OCI-LY3 (cell line): ENCODE measurements at regions not wholly inside any gene's neighbourhood (a gene's known extent, or its start where the extent isn't known, plus 50 kb on each side); places are given as distances from the start of the nearest gene placed in this dataset.

Source experiments
- H2AFZ ChIP-seq: fragments of 200-600, 300-600 bp; shearing (Covaris generic); 2 replicates; pipeline ENCODE4 v1.6.0; 2014; ENCODE audit warnings: antibody characterized with exemption, low read depth, low read length
- H3K27ac ChIP-seq: fragments of 200-600, 300-600 bp; sonication (generic); 2 replicates; pipeline ENCODE4 v1.5.1; 2014; ENCODE audit warnings: mild to moderate bottlenecking, low read length, moderate library complexity, mixed read lengths
- H3K27me3 ChIP-seq: fragments of 200-600, 300-600 bp; sonication (generic); 2 replicates; pipeline ENCODE4 v1.6.1; 2014; ENCODE audit warnings: low read depth, low read length, mixed read lengths
- H3K36me3 ChIP-seq: fragments of 200-600, 300-600 bp; sonication (generic); replicated peaks from 2 replicates; pipeline ENCODE3; 2014; ENCODE audit warnings: low read depth, low read length, mixed read lengths
- H3K4me1 ChIP-seq: fragments of 300-600, 200-600 bp; sonication (generic); 2 replicates; pipeline ENCODE4 v1.6.1; 2014; ENCODE audit warnings: low read length, mixed read lengths
- H3K4me2 ChIP-seq: fragments of 200-600, 300-600 bp; sonication (generic); 2 replicates; pipeline ENCODE4 v1.6.1; 2014; ENCODE audit warnings: low read length, mixed read lengths
- H3K4me3 ChIP-seq: fragments of 300-600, 200-600 bp; sonication (generic); 2 replicates; pipeline ENCODE4 v1.5.1; 2014; ENCODE audit warnings: antibody characterized with exemption, mild to moderate bottlenecking, low read length, moderate library complexity
- H3K79me2 ChIP-seq: fragments of 300-600, 200-600 bp; shearing (Covaris generic); 2 replicates; pipeline ENCODE4 v1.6.1; 2014; ENCODE audit warnings: mild to moderate bottlenecking, low read length, mixed read lengths
- H3K9ac ChIP-seq: fragments of 300-600, 200-600 bp; shearing (Covaris generic); 2 replicates; pipeline ENCODE4 v1.6.0; 2014; ENCODE audit warnings: mild to moderate bottlenecking, low read length, moderate library complexity
- H3K9me3 ChIP-seq: fragments of 200-600, 300-600 bp; shearing (Covaris generic); 2 replicates; pipeline ENCODE4 v1.6.1; 2014; ENCODE audit warnings: low read length, mixed read lengths; ENCODE audit not compliant: insufficient read depth
- H4K20me1 ChIP-seq: fragments of 200-600, 300-600 bp; sonication (generic); 2 replicates; pipeline ENCODE4 v1.6.1; 2016; ENCODE audit warnings: low read length, mixed read lengths; ENCODE audit not compliant: insufficient read depth
- CTCF ChIP-seq: fragments of 200-600, 300-600 bp; sonication (generic); IDR thresholded peaks from 2 replicates; pipeline ENCODE4 v1.5.1; 2014; ENCODE audit warnings: antibody characterized with exemption, low read length, low read depth
- EZH2phosphoT487 ChIP-seq: fragments of 200-600 bp; shearing (Covaris generic); IDR thresholded peaks from 2 replicates; pipeline ENCODE4 v1.6.1; 2018; ENCODE audit warnings: antibody characterized with exemption, mixed run types, low read depth

DNA sequence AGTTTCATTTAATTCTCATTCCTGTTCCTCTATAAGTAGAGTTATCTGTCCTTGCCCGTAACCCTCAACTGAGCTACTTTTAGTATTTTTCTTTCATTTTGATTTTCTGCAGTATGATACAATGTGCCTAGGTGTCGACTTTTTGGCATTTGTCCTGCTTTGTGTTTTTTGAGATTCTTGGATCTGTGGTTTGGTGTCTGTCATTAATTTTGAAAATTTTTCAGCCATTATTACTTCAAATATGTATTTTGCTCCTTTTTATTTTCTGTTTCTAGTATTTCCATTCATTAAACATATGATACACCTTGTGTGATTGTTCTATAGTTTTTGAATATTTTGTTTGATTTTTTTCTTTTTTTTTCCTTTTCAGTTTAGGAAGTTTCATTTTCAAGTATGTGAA, 598.9 kb downstream of the SPOCK3 start:
- no peaks in the 10 kb centered on the region for H3K79me2 ChIP-seq
- H3K27ac ChIP-seq: no peak overlapping the region
- H3K4me2 ChIP-seq: no peak overlapping the region
- H3K4me3 ChIP-seq: no peak overlapping the region
- H3K9ac ChIP-seq: no peak overlapping the region
- no peaks in the 10 kb centered on the region for H3K36me3 ChIP-seq
- no peak for TF ChIP-seq EZH2phosphoT487
- TF ChIP-seq CTCF: no peak
- no peaks in the 10 kb centered on the region for H3K4me1 ChIP-seq
- H3K27me3 ChIP-seq: no peaks in the 10 kb centered on the region
- H4K20me1 ChIP-seq: no peaks in the 10 kb centered on the region
- no peak overlapping the region for H2AFZ ChIP-seq
- H3K9me3 ChIP-seq: no peaks in the 10 kb centered on the region

DNA sequence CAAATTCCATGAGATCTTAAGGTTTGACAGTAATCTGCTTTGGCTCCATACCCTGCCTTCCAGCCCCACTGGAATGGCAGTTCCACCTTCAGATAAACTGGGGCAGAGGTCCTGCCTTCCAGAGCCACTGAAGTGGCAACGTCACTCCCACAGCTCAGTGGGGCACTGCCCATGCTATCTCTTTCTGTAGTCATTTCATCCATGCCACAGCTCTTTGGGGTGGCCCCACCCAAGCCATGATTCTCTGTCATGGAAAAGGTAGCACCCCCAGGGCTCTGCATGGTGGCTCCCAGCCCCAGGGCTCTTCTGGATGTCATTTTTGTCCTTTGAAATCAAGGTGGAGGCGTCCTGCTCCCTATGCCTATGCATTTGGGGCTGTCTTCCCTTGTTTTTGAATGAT, 596.5 kb downstream of the SPOCK3 start:
- Histone ChIP-seq H3K4me3 (no peak overlapping the region), H4K20me1 (no peaks in the 10 kb centered on the region), H2AFZ (no peak overlapping the region), H3K4me2 (no peak overlapping the region), H3K4me1 (no peaks in the 10 kb centered on the region), H3K79me2 (no peaks in the 10 kb centered on the region), H3K27me3 (no peaks in the 10 kb centered on the region), H3K9me3 (no peaks in the 10 kb centered on the region), H3K36me3 (no peaks in the 10 kb centered on the region), H3K27ac (no peak overlapping the region), H3K9ac (no peak overlapping the region)
- TF ChIP-seq CTCF (no peak), EZH2phosphoT487 (no peak)

- H3K27ac ChIP-seq: no peak overlapping the region
These were observed 579.1 kb downstream of the SPOCK3 start for GRCh38 chr4:166655231-166655630.

GRCh38 chr4:166655705-166656104, 578.6 kb downstream of the SPOCK3 start:
- Histone ChIP-seq H3K9me3 (no peaks in the 10 kb centered on the region), H3K79me2 (no peaks in the 10 kb centered on the region), H3K4me1 (peaks cover 9% of the 10 kb centered on the region), H3K27ac (no peak overlapping the region), H3K4me2 (no peak overlapping the region), H4K20me1 (no peaks in the 10 kb centered on the region), H2AFZ (no peak overlapping the region), H3K4me3 (no peak overlapping the region), H3K27me3 (no peaks in the 10 kb centered on the region), H3K9ac (no peak overlapping the region), H3K36me3 (no peaks in the 10 kb centered on the region)
- no peak for TF ChIP-seq CTCF
- TF ChIP-seq EZH2phosphoT487: no peak

More at GRCh38 chr4:166655231-166655630, 579.1 kb downstream of the SPOCK3 start:
- no peaks in the 10 kb centered on the region for H3K36me3 ChIP-seq
- H3K9ac ChIP-seq: no peak overlapping the region
- no peaks in the 10 kb centered on the region for H3K9me3 ChIP-seq
- H3K79me2 ChIP-seq: no peaks in the 10 kb centered on the region
- H2AFZ ChIP-seq: no peak overlapping the region
- H4K20me1 ChIP-seq: no peaks in the 10 kb centered on the region
- TF ChIP-seq EZH2phosphoT487 (no peak), CTCF (no peak)
- peaks cover 9% of the 10 kb centered on the region for H3K4me1 ChIP-seq
- no peak overlapping the region for H3K4me3 ChIP-seq
- no peak overlapping the region for H3K4me2 ChIP-seq
- no peaks in the 10 kb centered on the region for H3K27me3 ChIP-seq
